ENCODE measurements at regions not wholly inside any gene's neighbourhood (a gene's known extent, or its start where the extent isn't known, plus 50 kb on each side); places are given as distances from the start of the nearest gene placed in this dataset.
"Not testable (repeated sequence)": the region's sequence is repeated elsewhere in the genome, so short reads cannot be mapped to it uniquely, and the experiment has no call there.

DNA sequence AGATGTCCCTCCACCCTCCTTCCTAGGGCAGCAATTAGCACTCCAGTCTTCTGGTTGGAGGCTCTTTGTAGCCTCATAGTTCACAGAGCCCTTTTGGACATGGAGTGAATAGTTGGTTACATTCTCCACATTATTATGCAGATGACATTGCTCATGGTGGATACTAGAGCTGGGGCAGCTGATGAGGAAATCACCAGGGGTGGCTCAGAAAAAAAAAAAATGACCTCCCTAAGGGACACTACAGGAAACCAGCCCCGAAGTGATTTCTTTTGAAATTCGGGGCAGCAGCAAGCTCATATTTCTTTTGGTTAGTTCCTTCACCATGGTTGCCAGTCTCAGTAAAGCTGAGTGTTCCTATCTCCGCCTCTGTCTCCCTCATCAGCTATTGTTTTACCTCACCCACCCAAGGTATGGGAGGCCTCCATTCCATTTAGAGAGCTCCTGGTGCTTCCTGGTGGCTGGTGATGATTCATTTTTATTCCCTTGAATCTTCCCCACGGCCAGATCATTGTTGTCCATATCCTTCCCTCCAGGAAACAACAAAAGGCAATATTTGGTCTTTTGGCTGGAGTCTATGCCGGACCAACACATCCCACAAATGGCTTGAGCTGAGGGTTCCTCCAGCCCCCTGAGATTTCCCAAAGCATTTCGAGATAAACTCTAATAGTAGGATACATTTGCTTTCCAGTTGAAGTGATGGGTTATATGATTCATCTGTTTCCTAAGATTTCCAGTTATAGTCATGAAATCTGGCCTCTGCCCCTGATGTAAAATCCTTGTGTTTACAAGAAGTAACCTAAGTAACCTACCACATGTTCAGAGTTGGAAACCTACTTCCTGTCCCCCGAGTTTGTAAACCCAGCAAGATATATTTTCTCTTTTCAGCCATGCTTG is 56.2 kb upstream of the NID2 start:
- WGBS, 2 donors: 62 to 74% methylated on average over 7 of the region's 7 CpGs
- TF ChIP-seq POLR2A (IDR thresholded peaks at IDR 0.05): no peak
- TF ChIP-seq EP300 (IDR thresholded peaks at IDR 0.05): no peak
- TF ChIP-seq CTCF (IDR thresholded peaks at IDR 0.05): no peak
- TF ChIP-seq POLR2AphosphoS5 (IDR thresholded peaks at IDR 0.05): peak in 1 of 4 donors; percentile 35
- no peak overlapping the region for H3K4me3 ChIP-seq
- H3K27ac ChIP-seq: peak overlapping the region in 1 of 4 donors; percentile 36
- H3K9me3 ChIP-seq: no peaks in the 10 kb centered on the region
- DNase-seq: no peak
- no peaks in the 10 kb centered on the region for H3K27me3 ChIP-seq
- peaks cover 0 to 21% (median 10%) of the 10 kb centered on the region in 4 donors for H3K4me1 ChIP-seq
- intact Hi-C loops (cut with DNase I): loop anchor here (5.0 kb wide), 1 partner anchor 78 kb away; no protein-coding TSS in a partner anchor
- H3K36me3 ChIP-seq: no peaks in the 10 kb centered on the region

GRCh38 chr14:52122163-52122562 is 53.3 kb upstream of the NID2 start:
- intact Hi-C loops (cut with DNase I); DNase-seq; H3K9me3 ChIP-seq; H3K27me3 ChIP-seq; H3K36me3 ChIP-seq; H3K4me1 ChIP-seq; H3K4me3 ChIP-seq; H3K27ac ChIP-seq: not testable (repeated sequence)
- 93 to 95% methylated on average over 25 of the region's 25 CpGs for WGBS, 2 donors

DNA sequence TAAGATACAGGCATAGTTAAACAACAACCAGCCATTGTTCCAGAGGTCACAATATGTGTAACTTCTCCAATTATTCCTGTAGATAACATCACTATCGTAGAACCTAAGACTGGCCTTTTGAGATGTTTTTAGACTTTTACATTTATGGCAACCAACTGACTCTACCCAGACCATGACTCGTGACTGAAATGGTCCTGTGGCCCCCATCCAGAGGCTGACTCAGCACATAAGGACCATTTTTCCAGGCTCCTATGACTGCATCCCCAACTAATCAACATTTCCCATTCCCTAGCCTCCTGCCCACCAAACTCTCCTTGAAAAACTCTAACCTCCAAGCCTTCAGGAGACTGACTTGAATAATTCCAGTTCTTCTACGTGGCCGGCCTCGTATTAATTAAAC is 52.6 kb upstream of the NID2 start:
- intact Hi-C loops (cut with DNase I): no loop called here
- H3K4me1 ChIP-seq: peaks cover 0 to 7% (median 0%) of the 10 kb centered on the region in 4 donors
- H3K27ac ChIP-seq: no peak overlapping the region
- WGBS, 2 donors: 73 to 84% methylated on average over 5 of the region's 5 CpGs
- no peaks in the 10 kb centered on the region for H3K9me3 ChIP-seq
- no peak overlapping the region for H3K4me3 ChIP-seq
- no peaks in the 10 kb centered on the region for H3K36me3 ChIP-seq
- DNase-seq: no peak
- TF ChIP-seq EP300 (IDR thresholded peaks at IDR 0.05): no peak
- no peak for TF ChIP-seq CTCF (IDR thresholded peaks at IDR 0.05)
- no peaks in the 10 kb centered on the region for H3K27me3 ChIP-seq

DNA sequence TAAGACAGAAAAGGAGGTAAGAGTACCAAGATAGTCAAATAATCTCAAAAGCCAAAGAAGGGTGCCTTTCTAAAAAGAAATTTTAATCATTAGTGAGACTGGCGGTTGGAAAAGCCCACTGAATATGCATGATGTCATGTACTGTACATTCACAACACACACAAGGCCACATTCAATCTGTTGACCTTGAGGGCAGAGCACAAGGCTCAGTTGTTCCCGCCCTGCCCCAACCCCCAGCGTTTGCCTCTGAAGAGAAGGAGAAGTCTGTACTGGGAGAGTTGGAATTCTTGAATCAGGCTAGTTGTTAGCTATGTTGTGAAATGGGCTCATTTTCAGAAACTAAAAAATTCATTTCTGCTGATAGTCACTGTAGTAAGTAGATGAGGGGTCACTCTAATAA is 50.2 kb upstream of the NID2 start:
- 35 to 81% methylated on average over 3 of the region's 3 CpGs for WGBS, 2 donors
- DNase-seq: no peak
- no peaks in the 10 kb centered on the region for H3K4me1 ChIP-seq
- no peak overlapping the region for H3K4me3 ChIP-seq
- no peaks in the 10 kb centered on the region for H3K36me3 ChIP-seq
- peak overlapping the region in 2 of 4 donors; percentile 27 to 37 for H3K27ac ChIP-seq
- intact Hi-C loops (cut with DNase I): no loop called here
- no peaks in the 10 kb centered on the region for H3K9me3 ChIP-seq
- TF ChIP-seq POLR2A (IDR thresholded peaks at IDR 0.05): no peak
- no peak for TF ChIP-seq CTCF (IDR thresholded peaks at IDR 0.05)
- no peak for TF ChIP-seq EP300 (IDR thresholded peaks at IDR 0.05)
- no peak for TF ChIP-seq POLR2AphosphoS5 (IDR thresholded peaks at IDR 0.05)
- H3K27me3 ChIP-seq: no peaks in the 10 kb centered on the region
